H1 (cell line): ENCODE measurements at regions not wholly inside any gene's neighbourhood (a gene's known extent, or its start where the extent isn't known, plus 50 kb on each side); places are given as distances from the start of the nearest gene placed in this dataset.

Experiments used
- CTCF ChIA-PET: fragments of 300-600 bp; sonication (Branson Sonifier 250); formaldehyde crosslinking; loops from one replicate; lab custom pipeline; 2021; ENCODE audit not compliant: partially characterized antibody; lab: Charles Lee
- POLR2A ChIA-PET: fragments of 300-600 bp; sonication (Branson Sonifier 250); formaldehyde crosslinking; loops from one replicate; lab custom pipeline; 2021; ENCODE audit warnings: inconsistent platforms; ENCODE audit not compliant: partially characterized antibody; lab: Charles Lee
- DNase-seq, 2 experiments: peaks; one replicate each; pipeline versions ENCODE4 v3.0.0 to v3.0.0-alpha.2; 2010 to 2022; ENCODE audit warnings: low spot score in 2 of 2, low read depth in 1 of 2, mixed read lengths in 1 of 2
- FAIRE-seq: peaks from 2 replicates; lab custom pipeline; 2011; peaks lifted over from hg19 to GRCh38; lab: Jason Lieb, UNC
- H2AFZ ChIP-seq: 2 replicates; pipeline ENCODE4 v1.8.1; 2012; ENCODE audit warnings: low read length, inconsistent platforms
- H2AK5ac ChIP-seq: 2 replicates; pipeline ENCODE4 v1.6.1; 2013; ENCODE audit warnings: low read depth, low read length
- H2BK120ac ChIP-seq: replicated peaks from 2 replicates; pipeline ENCODE3; 2013; ENCODE audit warnings: low read depth, low read length, inconsistent platforms
- H2BK12ac ChIP-seq: 2 replicates; pipeline ENCODE4 v1.6.1; 2013; ENCODE audit warnings: low read depth, low read length
- H2BK15ac ChIP-seq: 2 replicates; pipeline ENCODE4 v1.6.1; 2013; ENCODE audit warnings: low read length
- H2BK20ac ChIP-seq: 2 replicates; pipeline ENCODE4 v1.6.1; 2013; ENCODE audit warnings: low read length
- H2BK5ac ChIP-seq: 2 replicates; pipeline ENCODE4 v1.6.1; 2013; ENCODE audit warnings: low read depth, low read length
- H3K14ac ChIP-seq: 2 replicates; pipeline ENCODE4 v1.6.1; 2013; ENCODE audit warnings: inconsistent platforms; ENCODE audit not compliant: insufficient read length
- H3K18ac ChIP-seq: 2 replicates; pipeline ENCODE4 v1.6.1; 2013; ENCODE audit warnings: low read length; ENCODE audit errors: extremely low read depth
- H3K23ac ChIP-seq: 2 replicates; pipeline ENCODE4 v1.6.1; 2013; ENCODE audit warnings: inconsistent platforms; ENCODE audit not compliant: insufficient read length
- H3K23me2 ChIP-seq: 2 replicates; pipeline ENCODE4 v1.6.1; 2013; ENCODE audit warnings: low read depth, low read length
- H3K27ac ChIP-seq: 2 replicates; pipeline ENCODE4 v1.6.1; 2011; ENCODE audit warnings: low read depth, low read length, inconsistent platforms
- H3K27me3 ChIP-seq, 4 experiments: replicated peaks in 1 of 4; 1 replicate in 1 of 4; 2 replicates in 3 of 4; pipeline versions ENCODE4 v1.6.1 to v1.8.1; 2011 to 2013; ENCODE audit warnings: low read length in 3 of 4, mild to moderate bottlenecking in 3 of 4, inconsistent platforms in 2 of 4, mixed read lengths in 2 of 4, moderate library complexity in 1 of 4; ENCODE audit not compliant: control insufficient read depth in 3 of 4, insufficient read depth in 3 of 4; ENCODE audit errors: extremely low read depth in 1 of 4
- H3K36me3 ChIP-seq, 4 experiments: 2 replicates each; pipeline versions ENCODE4 v1.6.1 to v1.8.1; 2011 to 2013; ENCODE audit warnings: mild to moderate bottlenecking in 4 of 4, low read length in 3 of 4, moderate library complexity in 2 of 4, control low read depth in 1 of 4, inconsistent platforms in 1 of 4; ENCODE audit not compliant: insufficient read depth in 4 of 4, control insufficient read depth in 2 of 4
- H3K4ac ChIP-seq: replicated peaks from 2 replicates; pipeline ENCODE3; 2013; ENCODE audit warnings: low read length, low read depth, mixed read lengths, inconsistent platforms; ENCODE audit not compliant: insufficient read length
- H3K4me1 ChIP-seq, 4 experiments: replicated peaks in 1 of 4; 1 replicate in 1 of 4; 2 replicates in 3 of 4; pipeline versions ENCODE4 v1.6.1 to v1.8.1; 2011 to 2013; ENCODE audit warnings: low read length in 3 of 4, inconsistent platforms in 2 of 4, mixed read lengths in 1 of 4; ENCODE audit not compliant: insufficient read depth in 4 of 4, control insufficient read depth in 3 of 4
- H3K4me2 ChIP-seq, 2 experiments: 2 replicates each; pipeline versions ENCODE4 v1.6.1 to v1.8.1; 2011 to 2013; ENCODE audit warnings: low read depth in 2 of 2, low read length in 2 of 2, control low read depth in 1 of 2, inconsistent platforms in 1 of 2, mild to moderate bottlenecking in 1 of 2; ENCODE audit not compliant: insufficient read depth in 1 of 2
- H3K4me3 ChIP-seq, 4 experiments: fragments of 200-600, 300-600 bp in 1 of 4; sonication (generic), shearing (Covaris generic), sonication (Bioruptor Twin) in 1 of 4; 2 replicates each; pipeline versions ENCODE4 v1.5.1 to v1.8.1; 2011 to 2016; ENCODE audit warnings: low read length in 4 of 4, low read depth in 3 of 4, control low read depth in 2 of 4, inconsistent platforms in 2 of 4, mild to moderate bottlenecking in 2 of 4, mixed read lengths in 1 of 4, moderate library complexity in 1 of 4; ENCODE audit not compliant: insufficient read depth in 2 of 4; ENCODE audit errors: extremely low read depth in 1 of 4
- H3K56ac ChIP-seq: replicated peaks from 2 replicates; pipeline ENCODE3; 2013; ENCODE audit warnings: low read depth, mild to moderate bottlenecking, mixed read lengths, low read length, inconsistent platforms; ENCODE audit not compliant: insufficient read length
- H3K79me1 ChIP-seq: 2 replicates; pipeline ENCODE4 v1.6.1; 2013; ENCODE audit warnings: low read depth, low read length, control low read depth
- H3K79me2 ChIP-seq, 2 experiments: 2 replicates each; pipeline versions ENCODE4 v1.6.1 to v1.8.1; 2012 to 2013; ENCODE audit warnings: low read length in 2 of 2, mild to moderate bottlenecking in 2 of 2, inconsistent platforms in 1 of 2; ENCODE audit not compliant: insufficient read depth in 2 of 2, control insufficient read depth in 1 of 2
- H3K9ac ChIP-seq, 4 experiments: replicated peaks in 1 of 4; 1 replicate in 1 of 4; 2 replicates in 3 of 4; pipeline versions ENCODE4 v1.6.1 to v1.8.1; 2011 to 2013; ENCODE audit warnings: low read depth in 3 of 4, low read length in 3 of 4, control low read depth in 2 of 4, mild to moderate bottlenecking in 2 of 4, moderate library complexity in 2 of 4, inconsistent platforms in 1 of 4; ENCODE audit errors: extremely low read depth in 1 of 4
- H3K9me3 ChIP-seq, 2 experiments: 2 replicates each; pipeline versions ENCODE4 v1.6.1 to v1.8.1; 2012 to 2013; ENCODE audit warnings: mild to moderate bottlenecking in 2 of 2, moderate library complexity in 2 of 2, control low read depth in 1 of 2, inconsistent platforms in 1 of 2, low read depth in 1 of 2, low read length in 1 of 2, mixed read lengths in 1 of 2; ENCODE audit not compliant: insufficient read depth in 2 of 2
- H4K20me1 ChIP-seq, 2 experiments: replicated peaks in 1 of 2; 2 replicates each; pipeline versions ENCODE3 to v1.8.1; 2011 to 2013; ENCODE audit warnings: inconsistent platforms in 2 of 2, low read length in 2 of 2, mild to moderate bottlenecking in 1 of 2; ENCODE audit not compliant: insufficient read depth in 2 of 2, control insufficient read depth in 1 of 2
- H4K5ac ChIP-seq: 2 replicates; pipeline ENCODE4 v1.6.1; 2013; ENCODE audit warnings: low read length, low read depth, mixed read lengths, inconsistent platforms; ENCODE audit not compliant: insufficient read length
- H4K8ac ChIP-seq: 2 replicates; pipeline ENCODE4 v1.8.0; 2013; ENCODE audit warnings: mild to moderate bottlenecking, moderate library complexity, low read length, inconsistent platforms; ENCODE audit not compliant: insufficient read depth; ENCODE audit errors: extremely low read depth
- H4K91ac ChIP-seq: replicated peaks from 2 replicates; pipeline ENCODE3; 2013; ENCODE audit warnings: low read length, mixed read lengths, inconsistent platforms; ENCODE audit not compliant: insufficient read length
- ATF3 ChIP-seq: IDR thresholded peaks from 2 replicates; pipeline ENCODE4 v1.6.1; 2011; ENCODE audit warnings: low read depth, mild to moderate bottlenecking, low read length; ENCODE audit not compliant: insufficient read depth
- EZH2 ChIP-seq: fragments of 200-600 bp; sonication (generic); IDR thresholded peaks from 2 replicates; pipeline ENCODE4 v1.7.1; 2012; ENCODE audit warnings: low read depth, mild to moderate bottlenecking, moderate library complexity, low read length, inconsistent platforms; ENCODE audit not compliant: severe bottlenecking
- KDM1A ChIP-seq: fragments of 200-600, 300-600 bp; sonication (generic); IDR thresholded peaks from 2 replicates; pipeline ENCODE4 v1.7.1; 2016; ENCODE audit warnings: mild to moderate bottlenecking, low read length, borderline replicate concordance
- SIX5 ChIP-seq: IDR thresholded peaks from 2 replicates; pipeline ENCODE4 v1.6.1; 2011; ENCODE audit warnings: mild to moderate bottlenecking, low read depth, low read length
- USF2 ChIP-seq: IDR thresholded peaks from 2 replicates; pipeline ENCODE4 v1.6.1; 2011; ENCODE audit warnings: low read length, improper control_type of control experiment
- YY1 ChIP-seq: IDR thresholded peaks from 2 replicates; pipeline ENCODE4 v1.6.1; 2011; ENCODE audit warnings: low read depth, mild to moderate bottlenecking, low read length
- WGBS, 2 experiments: shearing (Covaris generic) in 1 of 2; methylation state at CpG; one replicate each; pipeline versions ENCODE4 v1.1.6 to v1.1.7; 2013 to 2015; ENCODE audit warnings: low lambda C conversion rate in 2 of 2, mixed read lengths in 2 of 2, inconsistent platforms in 1 of 2, low coverage in 1 of 2, missing lambda C conversion rate in 1 of 2; ENCODE audit not compliant: insufficient replicate concordance in 2 of 2, insufficient coverage in 1 of 2, insufficient read length in 1 of 2; ENCODE audit errors: extremely low coverage in 1 of 2, missing lambda C conversion rate in 1 of 2; 5-methylcytosine and 5-hydroxymethylcytosine counted together

- no peak overlapping the region for H3K18ac ChIP-seq
- H3K23me2 ChIP-seq, result no peaks in the 10 kb centered on the region
- POLR2A ChIA-PET, result interaction anchor here (0.6 kb wide), 1 partner anchor 46 kb away, joined by 3 read pairs; no protein-coding TSS in a partner anchor
- H3K9me3 ChIP-seq, result no peaks in the 10 kb centered on the region
- CTCF ChIA-PET, result no interaction called here
- H4K91ac ChIP-seq, result no peak overlapping the region
- no peak for FAIRE-seq
- no peak overlapping the region for H4K5ac ChIP-seq
- no peak overlapping the region for H3K23ac ChIP-seq
- no peak overlapping the region for H2BK20ac ChIP-seq
- no peak overlapping the region for H4K8ac ChIP-seq
- H3K4ac ChIP-seq, result no peak overlapping the region
- H3K36me3 ChIP-seq, result no peaks in the 10 kb centered on the region
- H2AFZ ChIP-seq, result no peak overlapping the region
- no peak overlapping the region for H2BK12ac ChIP-seq
- no peak overlapping the region for H3K14ac ChIP-seq
- H3K4me1 ChIP-seq, result no peaks in the 10 kb centered on the region
- WGBS, 2 experiments, result 90% methylated on average over 2 of the region's 2 CpGs; no CpG with 5 or more reads in 1 of the 2 experiments
- no peak overlapping the region for H3K4me3 ChIP-seq
- H3K79me2 ChIP-seq, result no peaks in the 10 kb centered on the region
- H3K4me2 ChIP-seq, result no peak overlapping the region
- H2BK120ac ChIP-seq, result no peak overlapping the region
- no peak overlapping the region for H2BK15ac ChIP-seq
- no peak overlapping the region for H3K9ac ChIP-seq
- H4K20me1 ChIP-seq, result no peaks in the 10 kb centered on the region
- H2BK5ac ChIP-seq, result no peak overlapping the region
- DNase-seq, result no peak
- no peak for TF ChIP-seq KDM1A
- no peak for TF ChIP-seq USF2
- no peak for TF ChIP-seq ATF3
- TF ChIP-seq SIX5, result no peak
- TF ChIP-seq EZH2, result no peak
- no peak for TF ChIP-seq YY1
- no peak overlapping the region for H3K56ac ChIP-seq
- no peaks in the 10 kb centered on the region for H3K79me1 ChIP-seq
- H2AK5ac ChIP-seq, result no peak overlapping the region
- H3K27me3 ChIP-seq, result no peaks in the 10 kb centered on the region
- no peak overlapping the region for H3K27ac ChIP-seq
Measured at GRCh38 chr1:75010547-75010946, 123.6 kb upstream of the LHX8 start.
